Superior temporal gyrus (tissue), 1 donor: ENCODE measurements at regions not wholly inside any gene's neighbourhood (a gene's known extent, or its start where the extent isn't known, plus 50 kb on each side); places are given as distances from the start of the nearest gene placed in this dataset.

ENCODE experiments used
- DNase-seq: peaks from one replicate; pipeline ENCODE4 v3.0.0-alpha.2; 2016; ENCODE audit errors: extremely low spot score

GRCh38 chr3:174776636-174777035, 82.5 kb upstream of the NAALADL2 start:
- no peak for DNase-seq

GRCh38 chr3:174777813-174778212, 81.3 kb upstream of the NAALADL2 start:
- DNase-seq = no peak

DNA sequence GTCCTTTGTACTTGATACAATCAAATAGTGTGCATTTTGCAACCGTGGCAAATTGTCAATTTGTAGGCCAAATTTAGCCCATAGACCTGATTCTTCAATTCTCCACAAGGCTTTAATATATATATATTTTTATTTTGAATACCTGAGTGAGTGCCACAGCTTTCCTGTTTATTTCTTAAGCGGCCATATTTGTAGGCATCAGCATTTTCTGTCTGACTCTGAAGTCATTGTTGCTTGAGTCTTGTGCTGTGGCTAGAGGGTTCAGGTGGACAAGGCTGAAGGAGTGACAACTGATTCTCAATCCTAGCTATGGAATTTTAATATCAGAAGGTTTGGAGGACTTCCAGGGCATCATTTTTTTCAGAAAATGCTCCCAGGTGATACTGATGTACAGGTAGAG, 75.6 kb upstream of the NAALADL2 start:
- no peak for DNase-seq

DNA sequence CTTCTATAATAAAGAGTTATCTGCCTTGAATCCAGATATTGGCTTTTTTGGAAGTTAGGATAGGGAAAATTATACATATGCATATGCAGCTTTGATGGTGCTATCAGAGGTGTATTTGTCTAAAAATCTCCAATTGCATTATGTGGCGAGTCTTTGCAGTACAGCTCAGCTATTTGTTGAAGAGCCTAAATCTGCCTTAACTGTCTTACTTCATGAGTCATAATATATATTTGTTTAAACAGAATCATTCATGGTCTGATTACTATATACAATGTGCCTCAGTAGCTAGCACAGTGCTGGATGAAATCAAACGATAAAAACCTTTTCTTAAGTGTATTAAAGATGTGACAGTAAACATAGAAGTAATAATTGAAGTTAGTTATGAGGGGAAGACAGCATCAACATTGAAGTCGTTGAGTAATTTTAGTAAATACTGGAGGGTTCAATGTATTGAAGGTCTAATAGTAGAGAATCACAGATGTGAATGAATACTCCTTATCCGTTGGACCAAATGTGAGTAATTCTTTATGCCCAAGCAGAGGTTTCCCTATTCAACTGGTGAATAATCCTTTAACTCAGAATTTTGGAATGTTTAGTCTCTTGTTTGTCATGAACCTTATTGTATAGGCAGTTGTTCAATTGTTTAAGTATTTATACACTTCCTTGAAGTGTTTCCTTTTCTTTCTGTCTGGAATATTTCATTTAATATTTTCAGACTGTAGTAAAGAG, 74.8 kb upstream of the NAALADL2 start:
- DNase-seq = no peak

DNA sequence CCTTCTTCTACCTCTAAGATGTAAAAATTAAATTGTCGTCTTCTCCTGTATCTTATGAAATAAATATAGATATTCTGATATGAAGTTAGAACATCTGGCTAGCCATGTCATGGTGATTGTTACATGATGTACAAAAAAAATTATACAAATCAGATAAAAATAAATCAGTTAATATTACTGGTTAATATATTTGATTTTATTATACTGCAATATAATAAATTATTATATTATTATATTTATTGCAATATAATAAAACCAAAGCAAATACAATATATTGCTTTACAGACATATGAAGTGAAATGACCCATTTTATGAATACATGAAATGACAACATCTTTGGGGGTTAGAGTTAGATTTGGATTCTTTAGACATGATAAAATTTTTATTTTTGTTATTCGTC, 72.3 kb upstream of the NAALADL2 start:
- no peak for DNase-seq

DNA sequence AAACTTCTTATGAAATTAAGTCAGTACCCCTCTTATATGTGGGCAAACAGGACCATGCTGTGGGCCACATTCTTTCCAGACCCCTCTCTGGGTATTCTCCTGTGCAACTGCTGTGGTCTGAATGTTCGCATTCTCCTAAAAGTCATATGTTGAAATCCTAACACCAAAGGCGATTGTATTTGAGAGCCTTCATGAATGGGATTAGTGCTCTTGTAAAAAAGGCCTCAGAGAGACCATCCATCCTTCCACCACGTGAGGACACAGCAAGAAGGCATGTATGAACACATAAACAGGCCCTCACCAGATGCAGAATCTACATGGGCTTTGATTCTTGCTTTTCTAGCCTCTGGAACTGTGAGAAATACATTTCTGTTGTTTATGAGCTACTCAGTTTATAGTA, 68.0 kb upstream of the NAALADL2 start:
- DNase-seq = no peak

DNA sequence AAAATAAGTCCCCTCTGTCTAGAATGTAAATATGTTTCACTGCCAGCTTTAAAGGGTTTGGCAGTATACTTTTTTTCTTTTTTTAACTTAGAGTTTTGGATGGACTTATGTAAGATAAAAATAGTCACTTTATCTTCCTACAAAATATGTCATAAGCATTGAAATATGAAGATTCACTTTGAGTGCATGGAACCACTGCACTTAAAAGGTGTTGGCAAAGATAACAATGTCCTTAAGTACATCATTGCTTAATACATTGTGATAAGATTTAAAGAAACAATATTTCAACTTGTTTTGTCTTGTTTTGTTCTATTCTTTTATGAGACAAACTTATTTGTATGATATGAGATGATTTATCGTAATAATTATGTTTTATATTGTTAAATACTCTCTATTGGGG, 66.3 kb upstream of the NAALADL2 start:
- peak; percentile 35 for DNase-seq
